GM23248 (cell line): ENCODE measurements at regions not wholly inside any gene's neighbourhood (a gene's known extent, or its start where the extent isn't known, plus 50 kb on each side); places are given as distances from the start of the nearest gene placed in this dataset.
"Not testable (repeated sequence)": the region's sequence is repeated elsewhere in the genome, so short reads cannot be mapped to it uniquely, and the experiment has no call there.

Experiments used
- DNase-seq: peaks from one replicate; pipeline ENCODE4 v3.0.0-alpha.2; 2015
- H2AFZ ChIP-seq: fragments of 200-600 bp; sonication (generic); 2 replicates; pipeline ENCODE4 v1.6.1; 2016; ENCODE audit warnings: antibody characterized with exemption
- H3F3A ChIP-seq: fragments of 200-600 bp; sonication (generic); 2 replicates; pipeline ENCODE4 v1.6.1; 2016; ENCODE audit warnings: mild to moderate bottlenecking, antibody characterized with exemption, mixed run types; ENCODE audit not compliant: insufficient read depth
- H3K27ac ChIP-seq: fragments of 200-600 bp; sonication (generic); 2 replicates; pipeline ENCODE4 v1.5.1; 2016; ENCODE audit warnings: mild to moderate bottlenecking
- H3K27me3 ChIP-seq: fragments of 200-600 bp; sonication (generic); replicated peaks from 2 replicates; pipeline ENCODE4 v1.6.1; 2016; ENCODE audit warnings: mild to moderate bottlenecking; ENCODE audit not compliant: insufficient read depth
- H3K36me3 ChIP-seq: fragments of 200-600 bp; sonication (generic); 2 replicates; pipeline ENCODE4 v1.6.1; 2016; ENCODE audit warnings: low read depth, mild to moderate bottlenecking
- H3K4me1 ChIP-seq: fragments of 200-600 bp; sonication (generic); 2 replicates; pipeline ENCODE4 v1.6.1; 2016; ENCODE audit warnings: mild to moderate bottlenecking; ENCODE audit not compliant: insufficient read depth
- H3K4me2 ChIP-seq: fragments of 200-600 bp; sonication (generic); one replicate; pipeline ENCODE4 v1.6.1; 2016; ENCODE audit warnings: mild to moderate bottlenecking; ENCODE audit not compliant: unreplicated experiment
- H3K4me3 ChIP-seq: fragments of 200-600 bp; sonication (generic); 2 replicates; pipeline ENCODE4 v1.5.1; 2016; ENCODE audit warnings: mild to moderate bottlenecking
- H3K79me2 ChIP-seq: fragments of 200-600 bp; sonication (generic); 2 replicates; pipeline ENCODE4 v1.6.1; 2016; ENCODE audit warnings: mild to moderate bottlenecking; ENCODE audit not compliant: insufficient read depth
- H3K9ac ChIP-seq: fragments of 200-600 bp; sonication (generic); 2 replicates; pipeline ENCODE4 v1.6.1; 2016; ENCODE audit warnings: mild to moderate bottlenecking
- H3K9me2 ChIP-seq: fragments of 200-600 bp; sonication (generic); 2 replicates; pipeline ENCODE4 v1.6.1; 2016; ENCODE audit warnings: mixed run types, mild to moderate bottlenecking, moderate library complexity; ENCODE audit not compliant: insufficient read depth
- H3K9me3 ChIP-seq: fragments of 200-600 bp; sonication (generic); one replicate; pipeline ENCODE4 v1.6.1; 2017; ENCODE audit warnings: low read depth
- H4K20me1 ChIP-seq: fragments of 200-600 bp; sonication (generic); 2 replicates; pipeline ENCODE4 v1.6.0; 2016; ENCODE audit not compliant: insufficient read depth
- EZH2 ChIP-seq: fragments of 200-600 bp; sonication (generic); IDR thresholded peaks from 2 replicates; pipeline ENCODE4 v1.6.1; 2018; ENCODE audit warnings: antibody characterized with exemption, mild to moderate bottlenecking; ENCODE audit not compliant: insufficient read depth, poor library complexity, severe bottlenecking
- EZH2phosphoT487 ChIP-seq: fragments of 200-600 bp; sonication (generic); IDR thresholded peaks from 2 replicates; pipeline ENCODE4 v1.6.1; 2018; ENCODE audit warnings: antibody characterized with exemption, moderate library complexity, mild to moderate bottlenecking, low read depth; ENCODE audit not compliant: insufficient read depth
- WGBS, 2 experiments: methylation state at CpG; one replicate each; pipeline ENCODE4 v1.1.6; 2015 to 2017; ENCODE audit warnings: low lambda C conversion rate in 2 of 2, low coverage in 1 of 2; ENCODE audit errors: missing lambda C conversion rate in 2 of 2; 5-methylcytosine and 5-hydroxymethylcytosine counted together
- in situ Hi-C: fragments of 300-500 bp; cut with MboI; formaldehyde crosslinking; loops from 2 replicates; pipeline ENCODE4 v1.15.0; 2020

- H3K9ac ChIP-seq, result no peak overlapping the region
- in situ Hi-C loops, result no loop called here
- no peak overlapping the region for H2AFZ ChIP-seq
- H4K20me1 ChIP-seq, result no peaks in the 10 kb centered on the region
- H3K4me1 ChIP-seq, result no peaks in the 10 kb centered on the region
- TF ChIP-seq EZH2phosphoT487, result no peak
- no peak for TF ChIP-seq EZH2
- H3F3A ChIP-seq, result no peaks in the 10 kb centered on the region
- H3K9me2 ChIP-seq, result no peaks in the 10 kb centered on the region
- no peak for DNase-seq
- H3K27ac ChIP-seq, result no peak overlapping the region
- peaks cover 3% of the 10 kb centered on the region for H3K9me3 ChIP-seq
- H3K4me3 ChIP-seq, result no peak overlapping the region
- 27 to 43% methylated on average over 4 of the region's 4 CpGs for WGBS, 2 experiments
- no peaks in the 10 kb centered on the region for H3K79me2 ChIP-seq
- no peak overlapping the region for H3K4me2 ChIP-seq
- H3K36me3 ChIP-seq, result no peaks in the 10 kb centered on the region
- no peaks in the 10 kb centered on the region for H3K27me3 ChIP-seq
These were observed 1162.8 kb upstream of the TMEFF2 start for GRCh38 chr2:193357508-193357907.

- H3K4me1 ChIP-seq, H4K20me1 ChIP-seq, in situ Hi-C loops, H3F3A ChIP-seq, H3K9me3 ChIP-seq, H3K4me2 ChIP-seq, H3K79me2 ChIP-seq, H3K9ac ChIP-seq, H2AFZ ChIP-seq, H3K4me3 ChIP-seq, H3K27me3 ChIP-seq, DNase-seq, H3K9me2 ChIP-seq, H3K36me3 ChIP-seq, H3K27ac ChIP-seq: not testable (repeated sequence)
- 45 to 49% methylated on average over 13 of the region's 13 CpGs for WGBS, 2 experiments
These were observed 1158.0 kb upstream of the TMEFF2 start for GRCh38 chr2:193352665-193353242.

- Histone ChIP-seq H3K9me3 (no peaks in the 10 kb centered on the region), H3K4me1 (no peaks in the 10 kb centered on the region), H3K36me3 (no peaks in the 10 kb centered on the region), H3K79me2 (no peaks in the 10 kb centered on the region), H3K4me3 (no peak overlapping the region), H3K27ac (no peak overlapping the region), H3K9ac (no peak overlapping the region), H3F3A (no peaks in the 10 kb centered on the region), H2AFZ (no peak overlapping the region), H3K9me2 (no peaks in the 10 kb centered on the region), H3K4me2 (no peak overlapping the region), H3K27me3 (no peaks in the 10 kb centered on the region), H4K20me1 (no peaks in the 10 kb centered on the region)
- in situ Hi-C loops, result no loop called here
- WGBS, 2 experiments, result 37 to 53% methylated on average over 2 of the region's 2 CpGs
- TF ChIP-seq EZH2phosphoT487 (no peak), EZH2 (no peak)
- no peak for DNase-seq
These were observed 1155.8 kb upstream of the TMEFF2 start for GRCh38 chr2:193350509-193350908.

GRCh38 chr2:193349642-193350041 is 1154.9 kb upstream of the TMEFF2 start:
- no peak for TF ChIP-seq EZH2phosphoT487
- no peak for TF ChIP-seq EZH2
- Histone ChIP-seq H3K27ac (no peak overlapping the region), H3K79me2 (no peaks in the 10 kb centered on the region), H3K9ac (no peak overlapping the region), H3K4me2 (no peak overlapping the region), H2AFZ (no peak overlapping the region), H4K20me1 (no peaks in the 10 kb centered on the region), H3K4me1 (no peaks in the 10 kb centered on the region), H3F3A (no peaks in the 10 kb centered on the region), H3K27me3 (no peaks in the 10 kb centered on the region), H3K36me3 (no peaks in the 10 kb centered on the region), H3K9me2 (no peaks in the 10 kb centered on the region), H3K9me3 (no peaks in the 10 kb centered on the region), H3K4me3 (no peak overlapping the region)
- 32 to 39% methylated on average over 1 of the region's 1 CpG for WGBS, 2 experiments
- in situ Hi-C loops, result no loop called here
- DNase-seq, result no peak

- H3K9me3 ChIP-seq, result no peaks in the 10 kb centered on the region
- peak overlapping the region; percentile 36 for H3K4me3 ChIP-seq
These were observed 1153.3 kb upstream of the TMEFF2 start for GRCh38 chr2:193348055-193348454.

More at GRCh38 chr2:193348055-193348454, 1153.3 kb upstream of the TMEFF2 start:
- Histone ChIP-seq H2AFZ (peak overlapping the region; percentile 59), H3K27ac (no peak overlapping the region), H3K36me3 (no peaks in the 10 kb centered on the region), H3K27me3 (no peaks in the 10 kb centered on the region), H3K4me2 (peak overlapping the region; percentile 23), H3K9me2 (no peaks in the 10 kb centered on the region), H3F3A (no peaks in the 10 kb centered on the region), H4K20me1 (no peaks in the 10 kb centered on the region), H3K79me2 (no peaks in the 10 kb centered on the region), H3K9ac (peak overlapping the region; percentile 13; the same call in 1 of the 2 replicates), H3K4me1 (no peaks in the 10 kb centered on the region)
- no peak for TF ChIP-seq EZH2
- TF ChIP-seq EZH2phosphoT487, result no peak
- no peak for DNase-seq
- in situ Hi-C loops, result no loop called here
- 18 to 28% methylated on average over 2 of the region's 2 CpGs for WGBS, 2 experiments
